ENCODE measurements at regions not wholly inside any gene's neighbourhood (a gene's known extent, or its start where the extent isn't known, plus 50 kb on each side); places are given as distances from the start of the nearest gene placed in this dataset.

DNA sequence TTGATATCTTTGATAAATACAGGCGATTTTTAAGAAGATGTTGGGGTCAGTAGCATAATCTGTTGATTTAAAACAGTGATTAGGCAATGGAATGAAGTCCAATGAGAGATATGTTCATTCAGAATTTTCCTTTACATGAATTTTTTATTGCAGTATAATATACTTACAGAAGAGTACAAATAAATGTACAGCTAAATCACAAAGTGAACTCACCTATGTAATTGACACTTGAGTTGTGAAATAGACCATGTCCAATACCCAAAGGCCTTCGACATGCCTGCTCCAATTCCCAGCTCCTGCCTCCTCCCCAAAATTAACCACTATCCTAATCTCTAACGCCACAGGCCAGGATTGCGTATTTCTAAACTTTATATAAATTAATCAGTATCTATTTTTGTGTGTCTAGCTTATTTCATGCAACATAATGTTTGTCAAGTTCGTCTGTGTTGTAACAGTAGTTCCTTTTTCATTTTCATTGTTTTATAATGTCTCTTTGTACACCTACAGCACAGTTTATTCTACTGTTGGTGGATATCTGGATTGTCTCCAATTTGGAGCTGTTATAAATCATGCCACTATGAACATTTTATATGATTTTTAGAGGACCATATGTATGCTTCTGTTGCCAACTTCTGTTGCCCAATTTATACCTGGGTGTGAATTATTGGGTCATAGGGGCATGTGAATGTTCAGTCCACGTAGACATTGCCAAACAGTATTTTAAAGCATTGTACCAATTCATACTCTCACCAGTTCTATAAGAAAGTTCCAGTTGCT is 208.3 kb downstream of the TLE1 start:
- H3K27ac ChIP-seq: no peak overlapping the region
- TF ChIP-seq, protein P1, sequence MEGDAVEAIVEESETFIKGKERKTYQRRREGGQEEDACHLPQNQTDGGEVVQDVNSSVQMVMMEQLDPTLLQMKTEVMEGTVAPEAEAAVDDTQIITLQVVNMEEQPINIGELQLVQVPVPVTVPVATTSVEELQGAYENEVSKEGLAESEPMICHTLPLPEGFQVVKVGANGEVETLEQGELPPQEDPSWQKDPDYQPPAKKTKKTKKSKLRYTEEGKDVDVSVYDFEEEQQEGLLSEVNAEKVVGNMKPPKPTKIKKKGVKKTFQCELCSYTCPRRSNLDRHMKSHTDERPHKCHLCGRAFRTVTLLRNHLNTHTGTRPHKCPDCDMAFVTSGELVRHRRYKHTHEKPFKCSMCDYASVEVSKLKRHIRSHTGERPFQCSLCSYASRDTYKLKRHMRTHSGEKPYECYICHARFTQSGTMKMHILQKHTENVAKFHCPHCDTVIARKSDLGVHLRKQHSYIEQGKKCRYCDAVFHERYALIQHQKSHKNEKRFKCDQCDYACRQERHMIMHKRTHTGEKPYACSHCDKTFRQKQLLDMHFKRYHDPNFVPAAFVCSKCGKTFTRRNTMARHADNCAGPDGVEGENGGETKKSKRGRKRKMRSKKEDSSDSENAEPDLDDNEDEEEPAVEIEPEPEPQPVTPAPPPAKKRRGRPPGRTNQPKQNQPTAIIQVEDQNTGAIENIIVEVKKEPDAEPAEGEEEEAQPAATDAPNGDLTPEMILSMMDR (conservative IDR thresholded peaks at IDR 0.05): no peak
- no peak for TF ChIP-seq ZFX (IDR thresholded peaks at IDR 0.05)

DNA sequence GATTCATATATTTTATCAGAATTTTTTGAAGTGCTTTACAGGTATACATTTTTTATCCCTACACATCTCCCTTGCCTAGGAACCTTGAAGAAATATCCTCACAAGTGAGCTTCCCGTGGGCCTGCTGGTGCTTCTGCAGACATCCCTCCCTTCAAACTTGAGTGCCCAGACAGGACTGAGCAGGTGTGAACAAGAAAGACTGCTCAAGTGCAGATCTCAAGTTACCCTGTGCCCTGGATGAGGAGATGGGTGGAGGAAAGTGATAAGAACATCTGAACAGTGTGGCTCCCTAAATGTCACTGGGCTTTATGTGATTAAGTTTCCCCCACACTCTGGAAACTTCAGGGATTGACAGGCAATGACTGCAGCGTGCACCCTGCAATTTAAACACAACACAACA is 209.8 kb downstream of the TLE1 start:
- H3K27ac ChIP-seq: no peak overlapping the region
- TF ChIP-seq, protein P1 (conservative IDR thresholded peaks at IDR 0.05): no peak
- TF ChIP-seq ZFX (IDR thresholded peaks at IDR 0.05): no peak

DNA sequence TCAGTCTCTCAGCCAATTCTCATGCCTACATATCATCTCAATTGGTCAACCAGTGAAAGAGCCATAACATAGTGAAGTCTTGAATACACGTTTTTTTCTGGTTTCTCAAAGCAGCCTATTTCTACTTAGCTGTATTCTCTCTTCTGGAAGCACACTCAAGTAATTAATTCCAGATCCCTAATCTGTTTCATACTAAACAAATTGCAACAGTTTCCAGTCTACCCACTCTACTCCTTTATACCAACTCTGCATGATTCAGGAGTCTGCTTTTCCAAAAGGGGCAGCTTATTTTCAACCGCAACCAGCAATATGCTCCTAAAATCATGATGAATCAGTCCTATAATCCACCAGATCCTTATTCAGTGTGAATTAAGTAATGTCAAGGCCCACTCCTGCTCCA is 211.7 kb downstream of the TLE1 start:
- no peak overlapping the region for H3K27ac ChIP-seq
- TF ChIP-seq, protein P1 (conservative IDR thresholded peaks at IDR 0.05): no peak
- TF ChIP-seq ZFX (IDR thresholded peaks at IDR 0.05): no peak

DNA sequence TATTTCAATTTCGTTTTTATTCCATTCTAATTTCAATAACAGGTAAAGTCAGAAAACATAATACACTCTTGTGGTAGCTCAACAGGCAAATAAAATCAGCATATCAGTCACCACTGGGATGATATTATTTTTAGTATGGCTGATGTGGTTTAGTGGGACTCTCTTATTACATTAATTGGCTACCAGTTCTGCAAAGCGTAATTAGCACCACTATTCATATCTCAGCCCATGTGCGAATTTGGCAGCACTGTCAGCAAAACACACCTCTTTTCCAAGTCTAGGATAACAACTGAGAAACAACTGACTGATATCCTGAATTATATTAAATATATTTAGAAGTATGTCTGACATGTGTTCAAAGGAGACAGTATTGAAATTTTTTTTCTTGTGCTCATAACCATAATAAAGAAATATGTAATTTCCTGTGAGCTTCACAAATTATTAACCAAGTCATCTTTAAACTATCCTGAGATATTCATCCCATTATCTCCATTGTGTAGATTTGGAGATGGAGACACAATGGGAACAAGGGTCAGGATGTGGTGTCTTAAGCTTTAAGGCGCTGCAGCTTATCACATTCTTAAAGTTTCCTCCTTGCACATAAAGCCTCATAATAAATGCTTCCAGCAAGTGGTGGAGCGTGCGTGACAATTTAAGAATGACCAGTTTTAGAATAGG is 212.4 kb downstream of the TLE1 start:
- TF ChIP-seq, protein P1 (conservative IDR thresholded peaks at IDR 0.05): no peak
- TF ChIP-seq ZFX (IDR thresholded peaks at IDR 0.05): no peak

DNA sequence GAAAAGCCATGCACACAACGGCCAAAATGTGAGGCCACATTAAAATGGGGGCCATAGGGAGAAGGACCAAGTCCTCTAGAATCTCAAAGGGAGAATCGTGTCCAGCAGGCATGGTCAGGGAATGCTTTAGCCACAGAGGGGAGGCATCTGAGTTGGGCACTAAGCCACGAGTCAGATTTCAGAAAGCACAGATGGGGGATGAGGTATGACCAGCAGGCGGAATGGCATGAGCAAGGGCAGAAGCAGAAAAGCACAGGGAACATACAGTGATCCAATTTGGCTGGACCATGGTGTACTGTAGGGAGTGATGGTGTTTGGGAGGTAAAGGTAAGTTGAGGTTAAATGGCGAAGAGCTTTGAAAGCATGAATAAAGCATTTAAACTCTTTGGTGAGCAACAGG is 214.6 kb downstream of the TLE1 start:
- no peak overlapping the region for H3K27ac ChIP-seq
- TF ChIP-seq, protein P1 (conservative IDR thresholded peaks at IDR 0.05): no peak
- TF ChIP-seq ZFX (IDR thresholded peaks at IDR 0.05): no peak

More for the DNA sequence above, 212.4 kb downstream of the TLE1 start:
- no peak overlapping the region for H3K27ac ChIP-seq

DNA sequence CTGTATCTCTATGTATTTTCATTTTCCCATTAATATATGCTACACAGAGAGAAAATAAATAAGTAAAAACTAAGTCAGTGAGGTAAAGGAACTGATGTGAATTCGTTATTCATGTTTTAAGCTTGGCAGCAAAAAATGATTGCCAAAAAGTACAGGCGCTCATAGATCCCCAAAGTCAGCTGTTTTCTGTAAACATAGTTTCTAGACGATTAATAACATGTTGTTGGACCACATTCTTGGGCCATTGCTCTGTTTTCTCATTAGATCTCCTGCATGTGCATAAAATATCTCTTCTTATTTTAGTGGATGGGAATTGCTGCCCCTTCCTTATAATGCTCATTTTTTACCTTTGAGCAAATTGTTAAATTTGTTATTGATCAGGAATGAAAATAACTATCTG is 215.2 kb downstream of the TLE1 start:
- TF ChIP-seq ZFX (IDR thresholded peaks at IDR 0.05): no peak
- TF ChIP-seq, protein P1 (conservative IDR thresholded peaks at IDR 0.05): no peak

DNA sequence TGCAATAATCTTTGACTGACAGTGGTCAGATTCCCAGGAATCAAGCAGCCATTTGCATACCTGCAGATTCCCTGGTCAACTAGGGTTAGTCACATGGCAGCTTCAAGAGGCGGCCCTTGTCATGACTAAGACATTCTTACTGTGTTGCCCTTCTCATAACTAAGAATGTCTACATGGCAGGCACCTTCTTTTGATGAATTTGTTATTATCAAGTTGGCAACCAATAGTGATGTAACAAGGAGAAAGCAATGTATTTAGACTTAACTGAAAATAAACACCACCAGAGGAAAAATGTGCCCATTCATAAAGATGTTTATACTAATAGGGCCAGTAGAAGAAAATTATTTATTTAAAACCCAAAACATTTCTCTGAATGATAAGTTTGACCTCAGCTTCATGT is 215.6 kb downstream of the TLE1 start:
- H3K27ac ChIP-seq: no peak overlapping the region
- TF ChIP-seq, protein P1 (conservative IDR thresholded peaks at IDR 0.05): no peak
- no peak for TF ChIP-seq ZFX (IDR thresholded peaks at IDR 0.05)

More for the DNA sequence above, 215.2 kb downstream of the TLE1 start:
- H3K27ac ChIP-seq: no peak overlapping the region

Measured in C4-2B (cell line).